Glomerular visceral epithelial cell (primary cell): ENCODE measurements at regions not wholly inside any gene's neighbourhood (a gene's known extent, or its start where the extent isn't known, plus 50 kb on each side); places are given as distances from the start of the nearest gene placed in this dataset.

Experiments
- DNase-seq: peaks from one replicate; pipeline ENCODE4 v3.0.0-alpha.2; 2016; ENCODE audit errors: extremely low spot score

GRCh38 chr20:57806476-57806875, 96.7 kb upstream of the PMEPA1 start:
- no peak for DNase-seq

- DNase-seq, result no peak
Observed at GRCh38 chr20:57805747-57806146, 95.9 kb upstream of the PMEPA1 start.

GRCh38 chr20:57804470-57805250, 94.8 kb upstream of the PMEPA1 start:
- no peak for DNase-seq

GRCh38 chr20:57803508-57804005, 93.7 kb upstream of the PMEPA1 start:
- DNase-seq, result no peak

- DNase-seq, result no peak
Observed at GRCh38 chr20:57802765-57803507, 93.1 kb upstream of the PMEPA1 start.

GRCh38 chr20:57801581-57801980, 91.8 kb upstream of the PMEPA1 start:
- no peak for DNase-seq

GRCh38 chr20:57800791-57801430, 91.1 kb upstream of the PMEPA1 start:
- no peak for DNase-seq

- no peak for DNase-seq
Observed at GRCh38 chr20:57797401-57797800, 87.6 kb upstream of the PMEPA1 start.

- no peak for DNase-seq
Observed at GRCh38 chr20:57795977-57796560, 86.3 kb upstream of the PMEPA1 start.

- DNase-seq, result peak; percentile 89
Observed at GRCh38 chr20:57795342-57795697, 85.5 kb upstream of the PMEPA1 start.

- peak; percentile 90 for DNase-seq
Observed at GRCh38 chr20:57794600-57795341, 85.0 kb upstream of the PMEPA1 start.

- no peak for DNase-seq
Observed at GRCh38 chr20:57794036-57794435, 84.2 kb upstream of the PMEPA1 start.

- DNase-seq, result no peak
Observed at GRCh38 chr20:57793421-57793820, 83.6 kb upstream of the PMEPA1 start.

- no peak for DNase-seq
Observed at GRCh38 chr20:57792386-57793080, 82.7 kb upstream of the PMEPA1 start.

- DNase-seq, result no peak
Observed at GRCh38 chr20:57791966-57792365, 82.2 kb upstream of the PMEPA1 start.

- DNase-seq, result no peak
Observed at GRCh38 chr20:57791178-57791962, 81.6 kb upstream of the PMEPA1 start.

GRCh38 chr20:57790176-57790575, 80.4 kb upstream of the PMEPA1 start:
- DNase-seq, result no peak

GRCh38 chr20:57788936-57789613, 79.3 kb upstream of the PMEPA1 start:
- no peak for DNase-seq

GRCh38 chr20:57787990-57788781, 78.4 kb upstream of the PMEPA1 start:
- DNase-seq, result no peak
